Body of pancreas (tissue), 4 donors: ENCODE measurements at regions not wholly inside any gene's neighbourhood (a gene's known extent, or its start where the extent isn't known, plus 50 kb on each side); places are given as distances from the start of the nearest gene placed in this dataset.

ENCODE experiments used
- ATAC-seq: fragments of 150-250 bp; one replicate; pipeline ENCODE4 v1.9.1; 2016
- DNase-seq, 4 donors: peaks; one replicate each; pipeline ENCODE4 v3.0.0-alpha.2; 2019
- H3K27ac ChIP-seq, 4 donors: fragments of 200-600 bp; sonication (generic); 1 replicate in 3 of 4; 2 replicates in 1 of 4; pipeline versions ENCODE4 v1.5.1 to v1.6.1; 2016 to 2019; ENCODE audit warnings: mild to moderate bottlenecking in 1 of 4, mixed read lengths in 1 of 4, moderate library complexity in 1 of 4
- H3K27me3 ChIP-seq, 2 donors: fragments of 200-600 bp; sonication (generic); one replicate each; pipeline ENCODE4 v1.6.0; 2016; ENCODE audit warnings: mild to moderate bottlenecking in 1 of 2
- H3K36me3 ChIP-seq, 2 donors: fragments of 200-600 bp; sonication (generic); replicated peaks in 1 of 2; 2 replicates each; pipeline ENCODE4 v1.5.1; 2016; ENCODE audit warnings: low read depth in 2 of 2; ENCODE audit not compliant: insufficient read depth in 1 of 2
- H3K4me1 ChIP-seq: fragments of 200-600 bp; sonication (generic); one replicate; pipeline ENCODE4 v1.6.0; 2016
- H3K4me3 ChIP-seq, 2 donors: fragments of 200-600 bp; sonication (generic); 1 replicate in 1 of 2; 2 replicates in 1 of 2; pipeline ENCODE4 v1.5.1; 2016 to 2019
- H3K9me3 ChIP-seq, 3 donors: fragments of 200-600 bp; sonication (generic); 1 replicate in 2 of 3; 2 replicates in 1 of 3; pipeline ENCODE4 v1.5.1; 2016
- CTCF ChIP-seq, 7 experiments: fragments of 450-650 bp in 4 of 7; fragments of 200-600 bp in 3 of 7; sonication (generic) in 3 of 7; IDR thresholded peaks; one replicate each; pipeline ENCODE4 v1.5.1; 2016 to 2019; ENCODE audit warnings: antibody characterized with exemption in 7 of 7
- POLR2A ChIP-seq, 3 donors: fragments of 450-650 bp; IDR thresholded peaks; one replicate each; pipeline ENCODE4 v1.6.1; 2016; ENCODE audit warnings: antibody characterized with exemption in 3 of 3, mild to moderate bottlenecking in 2 of 3
- WGBS, 2 donors: methylation state at CpG; one replicate each; pipeline ENCODE4 v1.1.5; 2017; 5-methylcytosine and 5-hydroxymethylcytosine counted together
- intact Hi-C: fragments of 100-400 bp; cut with DNase I; formaldehyde crosslinking; loops from one replicate; pipeline ENCODE4 v1.15.1; 2023

DNA sequence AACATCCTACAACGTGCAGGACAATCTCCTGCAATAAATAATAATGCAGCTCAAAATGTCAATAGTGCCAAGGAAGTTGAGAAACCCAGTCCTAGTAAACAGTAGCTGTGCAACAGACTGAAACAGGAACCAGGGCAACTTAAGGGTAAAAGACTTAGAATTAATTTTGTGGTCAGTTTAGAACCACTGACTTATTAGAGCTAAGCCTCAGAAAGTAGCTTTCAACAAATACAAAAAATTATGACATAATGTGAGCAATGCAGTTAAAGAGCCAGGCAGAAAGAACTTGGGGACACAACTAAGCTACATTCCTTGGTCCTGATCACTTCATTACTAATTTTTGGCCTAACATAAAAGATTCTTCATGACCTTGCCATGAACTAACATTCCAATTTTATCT is 195.4 kb downstream of the MACC1 start:
- H3K36me3 ChIP-seq, result no peaks in the 10 kb centered on the region
- TF ChIP-seq CTCF (IDR thresholded peaks at IDR 0.05) (no peak), POLR2A (IDR thresholded peaks at IDR 0.05) (no peak)
- no peaks in the 10 kb centered on the region for H3K9me3 ChIP-seq
- no peaks in the 10 kb centered on the region for H3K27me3 ChIP-seq
- H3K4me3 ChIP-seq, result no peak overlapping the region
- no peak for ATAC-seq
- no peak for DNase-seq
- 22 to 23% methylated on average over 1 of the region's 1 CpG for WGBS, 2 donors
- H3K27ac ChIP-seq, result no peak overlapping the region
- no peaks in the 10 kb centered on the region for H3K4me1 ChIP-seq
- intact Hi-C loops, result no loop called here

DNA sequence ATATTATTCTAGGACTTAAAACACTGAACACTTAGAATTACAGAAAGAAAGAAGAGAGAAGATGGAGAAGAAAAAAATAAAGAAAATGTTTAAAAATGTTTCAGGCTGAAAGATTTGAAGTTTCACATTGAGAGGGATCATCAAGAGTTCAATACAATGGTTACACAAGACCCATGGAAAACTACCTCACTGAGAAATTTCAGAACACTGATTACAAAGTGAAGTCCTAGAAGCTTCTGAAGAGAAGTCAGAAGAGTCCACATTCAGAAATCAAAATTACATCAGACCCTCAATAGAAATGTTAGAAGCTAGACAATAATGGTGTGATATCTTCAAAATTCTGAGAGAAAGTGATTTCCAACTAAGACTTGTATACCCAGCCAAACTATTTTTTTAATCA is 196.1 kb downstream of the MACC1 start:
- ATAC-seq (no peak), DNase-seq (no peak)
- no peaks in the 10 kb centered on the region for H3K4me1 ChIP-seq
- H3K27ac ChIP-seq, result no peak overlapping the region
- H3K36me3 ChIP-seq, result no peaks in the 10 kb centered on the region
- no peak for TF ChIP-seq CTCF (IDR thresholded peaks at IDR 0.05)
- no peak for TF ChIP-seq POLR2A (IDR thresholded peaks at IDR 0.05)
- no peak overlapping the region for H3K4me3 ChIP-seq
- intact Hi-C loops, result no loop called here
- no peaks in the 10 kb centered on the region for H3K9me3 ChIP-seq
- H3K27me3 ChIP-seq, result no peaks in the 10 kb centered on the region

GRCh38 chr7:20019757-20020432 is 197.3 kb downstream of the MACC1 start:
- WGBS, 2 donors, result 80 to 85% methylated on average over 2 of the region's 2 CpGs
- intact Hi-C loops, result no loop called here

GRCh38 chr7:20016669-20017068 is 200.5 kb downstream of the MACC1 start:
- no peaks in the 10 kb centered on the region for H3K27me3 ChIP-seq
- no peaks in the 10 kb centered on the region for H3K4me1 ChIP-seq
- H3K9me3 ChIP-seq, result no peaks in the 10 kb centered on the region
- H3K36me3 ChIP-seq, result no peaks in the 10 kb centered on the region
- no peak for TF ChIP-seq CTCF (IDR thresholded peaks at IDR 0.05)
- no peak for TF ChIP-seq POLR2A (IDR thresholded peaks at IDR 0.05)
- H3K27ac ChIP-seq, result no peak overlapping the region
- 66 to 71% methylated on average over 2 of the region's 2 CpGs for WGBS, 2 donors
- ATAC-seq (no peak), DNase-seq (no peak)
- intact Hi-C loops, result no loop called here
- H3K4me3 ChIP-seq, result no peak overlapping the region

More at GRCh38 chr7:20019757-20020432, 197.3 kb downstream of the MACC1 start:
- no peaks in the 10 kb centered on the region for H3K4me1 ChIP-seq
- H3K36me3 ChIP-seq, result no peaks in the 10 kb centered on the region
- H3K27ac ChIP-seq, result no peak overlapping the region
- TF ChIP-seq POLR2A (IDR thresholded peaks at IDR 0.05) (no peak), CTCF (IDR thresholded peaks at IDR 0.05) (no peak)
- no peaks in the 10 kb centered on the region for H3K27me3 ChIP-seq
- ATAC-seq (no peak), DNase-seq (no peak)
- H3K9me3 ChIP-seq, result no peaks in the 10 kb centered on the region
- H3K4me3 ChIP-seq, result no peak overlapping the region

GRCh38 chr7:20013536-20013935 is 203.6 kb downstream of the MACC1 start:
- Histone ChIP-seq H3K36me3 (no peaks in the 10 kb centered on the region), H3K27me3 (no peaks in the 10 kb centered on the region), H3K4me3 (no peak overlapping the region), H3K4me1 (no peaks in the 10 kb centered on the region), H3K9me3 (no peaks in the 10 kb centered on the region), H3K27ac (no peak overlapping the region)
- ATAC-seq (no peak), DNase-seq (no peak)
- TF ChIP-seq POLR2A (IDR thresholded peaks at IDR 0.05), result no peak
- TF ChIP-seq CTCF (IDR thresholded peaks at IDR 0.05), result no peak
- intact Hi-C loops, result no loop called here
- WGBS, 2 donors, result 71 to 79% methylated on average over 6 of the region's 6 CpGs
